SK-N-SH (cell line): ENCODE measurements at regions not wholly inside any gene's neighbourhood (a gene's known extent, or its start where the extent isn't known, plus 50 kb on each side); places are given as distances from the start of the nearest gene placed in this dataset.

Experiments used
- CTCF ChIA-PET: fragments of 300-600, 350-600 bp; formaldehyde crosslinking; extraction: SDS; loops from one replicate; lab custom pipeline; 2021; lab: Yijun Ruan, JAX
- POLR2A ChIA-PET: fragments of 350-600 bp; sonication (Branson Sonifier 250); formaldehyde crosslinking; extraction: SDS; loops from one replicate; lab custom pipeline; 2020; ENCODE audit warnings: antibody characterized with exemption, inconsistent platforms; lab: Yijun Ruan, JAX
- DNase-seq: peaks from one replicate; pipeline ENCODE4 v3.0.0; 2012
- H2AFZ ChIP-seq: fragments of 200-600 bp; sonication (generic); 2 replicates; pipeline ENCODE4 v1.8.1; 2016; ENCODE audit warnings: antibody characterized with exemption, mild to moderate bottlenecking, low read depth
- H3F3A ChIP-seq: fragments of 200-600 bp; sonication (generic); replicated peaks from 2 replicates; pipeline ENCODE3; 2016; ENCODE audit warnings: antibody characterized with exemption, mild to moderate bottlenecking; ENCODE audit not compliant: insufficient read depth
- H3K27ac ChIP-seq, 2 experiments: fragments of 200-500 bp in 1 of 2; fragments of 200-600 bp in 1 of 2; sonication (Bioruptor generic) in 1 of 2; sonication (generic), shearing (Covaris generic) in 1 of 2; 2 replicates each; pipeline versions ENCODE4 v1.5.1 to v1.6.1; 2014 to 2016; ENCODE audit warnings: low read depth in 2 of 2, inconsistent platforms in 1 of 2, low read length in 1 of 2, mild to moderate bottlenecking in 1 of 2, mixed read lengths in 1 of 2
- H3K27me3 ChIP-seq: fragments of 200-600 bp; sonication (generic), shearing (Covaris generic); 2 replicates; pipeline ENCODE4 v1.6.1; 2016; ENCODE audit warnings: mixed run types; ENCODE audit not compliant: insufficient read depth
- H3K36me3 ChIP-seq, 2 experiments: fragments of 200-500 bp in 1 of 2; fragments of 200-600 bp in 1 of 2; sonication (Bioruptor generic) in 1 of 2; sonication (generic) in 1 of 2; replicated peaks in 1 of 2; 2 replicates each; pipeline versions ENCODE3 to v1.5.1; 2014 to 2016; ENCODE audit warnings: low read length in 1 of 2, mild to moderate bottlenecking in 1 of 2; ENCODE audit not compliant: insufficient read depth in 2 of 2, control insufficient read depth in 1 of 2
- H3K4me1 ChIP-seq, 2 experiments: fragments of 200-500 bp in 1 of 2; fragments of 200-600 bp in 1 of 2; sonication (Bioruptor generic) in 1 of 2; sonication (generic), shearing (Covaris generic) in 1 of 2; 2 replicates each; pipeline versions ENCODE4 v1.5.1 to v1.6.1; 2014 to 2016; ENCODE audit warnings: low read depth in 1 of 2, low read length in 1 of 2, mixed run types in 1 of 2; ENCODE audit not compliant: insufficient read depth in 2 of 2, control insufficient read depth in 1 of 2
- H3K4me2 ChIP-seq: fragments of 200-600 bp; sonication (generic), shearing (Covaris generic); 2 replicates; pipeline ENCODE4 v1.6.1; 2017; ENCODE audit warnings: mixed run types
- H3K4me3 ChIP-seq, 2 experiments: fragments of 200-500 bp in 1 of 2; fragments of 200-600 bp in 1 of 2; sonication (Bioruptor generic) in 1 of 2; sonication (generic), shearing (Covaris generic) in 1 of 2; 2 replicates each; pipeline versions ENCODE4 v1.5.1 to v1.8.1; 2014 to 2016; ENCODE audit warnings: low read depth in 2 of 2, inconsistent platforms in 1 of 2, low read length in 1 of 2, mild to moderate bottlenecking in 1 of 2, mixed read lengths in 1 of 2, moderate library complexity in 1 of 2
- H3K79me2 ChIP-seq: fragments of 200-600 bp; sonication (generic); 2 replicates; pipeline ENCODE4 v1.8.1; 2017; ENCODE audit warnings: mild to moderate bottlenecking; ENCODE audit not compliant: insufficient read depth
- H3K9ac ChIP-seq: fragments of 200-600 bp; sonication (generic); 2 replicates; pipeline ENCODE4 v1.6.1; 2017; ENCODE audit warnings: mixed run types
- H3K9me2 ChIP-seq: fragments of 200-600 bp; sonication (generic); 2 replicates; pipeline ENCODE4 v1.6.1; 2017; ENCODE audit warnings: mixed run types
- H3K9me3 ChIP-seq: fragments of 200-600 bp; sonication (generic); 2 replicates; pipeline ENCODE4 v1.6.1; 2017; ENCODE audit warnings: mixed run types, mild to moderate bottlenecking, moderate library complexity
- H4K20me1 ChIP-seq: fragments of 200-600 bp; sonication (generic); 2 replicates; pipeline ENCODE4 v1.6.1; 2017; ENCODE audit warnings: mild to moderate bottlenecking, mixed run types; ENCODE audit not compliant: insufficient read depth
- CHD2 ChIP-seq: fragments of 150-350 bp; IDR thresholded peaks from 2 replicates; pipeline ENCODE4 v1.6.1; 2018; ENCODE audit warnings: low read length; ENCODE audit not compliant: partially characterized antibody
- CTCF ChIP-seq: fragments of 200-600 bp; sonication (generic); IDR thresholded peaks from 2 replicates; pipeline ENCODE4 v1.6.1; 2017; ENCODE audit warnings: antibody characterized with exemption, mild to moderate bottlenecking, moderate library complexity
- ELF1 ChIP-seq: IDR thresholded peaks from 2 replicates; pipeline ENCODE4 v1.4.0; 2012
- FOSL2 ChIP-seq: IDR thresholded peaks from 2 replicates; pipeline ENCODE4 v1.4.0; 2012; ENCODE audit warnings: low read depth, mild to moderate bottlenecking, moderate library complexity, borderline replicate concordance
- FOXJ3 ChIP-seq: sonication (generic); formaldehyde crosslinking; IDR thresholded peaks from 2 replicates; pipeline ENCODE4 v1.5.1; 2020; ENCODE audit warnings: mild to moderate bottlenecking, missing genetic modification reagents
- FOXM1 ChIP-seq: IDR thresholded peaks from 2 replicates; pipeline ENCODE4 v1.4.0; 2012; ENCODE audit warnings: low read depth, mild to moderate bottlenecking
- JUND ChIP-seq: IDR thresholded peaks from 2 replicates; pipeline ENCODE4 v1.4.0; 2012
- MAX ChIP-seq: IDR thresholded peaks from 2 replicates; pipeline ENCODE4 v1.4.0; 2012; ENCODE audit warnings: low read depth
- MEF2A ChIP-seq: IDR thresholded peaks from 2 replicates; pipeline ENCODE4 v1.4.0; 2012; ENCODE audit warnings: low read depth, borderline replicate concordance
- MXI1 ChIP-seq: IDR thresholded peaks from 2 replicates; pipeline ENCODE4 v1.6.1; 2012; ENCODE audit warnings: mild to moderate bottlenecking, low read depth, low read length, improper control_type of control experiment
- NRF1 ChIP-seq: IDR thresholded peaks from 2 replicates; pipeline ENCODE4 v1.6.1; 2012; ENCODE audit warnings: low read depth, mild to moderate bottlenecking, low read length
- PBX3 ChIP-seq: IDR thresholded peaks from 2 replicates; pipeline ENCODE4; 2012
- POLR2AphosphoS5 ChIP-seq: IDR thresholded peaks from 2 replicates; pipeline ENCODE4 v1.6.1; 2012; ENCODE audit warnings: low read depth, low read length
- RCOR1 ChIP-seq: fragments of 150-350 bp; IDR thresholded peaks from 2 replicates; pipeline ENCODE4 v1.6.1; 2017; ENCODE audit warnings: antibody characterized with exemption, low read length
- SIN3A ChIP-seq: IDR thresholded peaks from 2 replicates; pipeline ENCODE4 v1.6.1; 2012; ENCODE audit warnings: low read depth, mild to moderate bottlenecking, low read length, moderate library complexity, borderline replicate concordance
- SMC3 ChIP-seq: IDR thresholded peaks from 2 replicates; pipeline ENCODE4 v1.6.1; 2012; ENCODE audit warnings: low read depth, low read length, improper control_type of control experiment
- TAF1 ChIP-seq: IDR thresholded peaks from 2 replicates; pipeline ENCODE4 v1.6.1; 2012; ENCODE audit warnings: low read depth, mild to moderate bottlenecking, low read length, moderate library complexity, borderline replicate concordance
- TCF12 ChIP-seq: IDR thresholded peaks from 2 replicates; pipeline ENCODE4 v1.4.0; 2012
- TEAD4 ChIP-seq: IDR thresholded peaks from 2 replicates; pipeline ENCODE4 v1.4.0; 2012; ENCODE audit warnings: mild to moderate bottlenecking, borderline replicate concordance; ENCODE audit not compliant: insufficient read depth
- USF1 ChIP-seq: IDR thresholded peaks from 2 replicates; pipeline ENCODE4 v1.4.0; 2012; ENCODE audit warnings: low read depth, borderline replicate concordance
- USF2 ChIP-seq: fragments of 150-350 bp; IDR thresholded peaks from 2 replicates; pipeline ENCODE4 v1.6.1; 2017; ENCODE audit warnings: antibody characterized with exemption, low read length, low read depth, borderline replicate concordance
- YY1 ChIP-seq: IDR thresholded peaks from 2 replicates; pipeline ENCODE4 v1.4.0; 2012; ENCODE audit warnings: low read depth, mild to moderate bottlenecking
- ZBTB33 ChIP-seq: IDR thresholded peaks from 2 replicates; pipeline ENCODE4 v1.4.0; 2012; ENCODE audit warnings: low read depth, borderline replicate concordance
- WGBS: methylation state at CpG from one replicate; pipeline ENCODE4 v1.1.6; 2017; ENCODE audit warnings: low lambda C conversion rate; 5-methylcytosine and 5-hydroxymethylcytosine counted together

GRCh38 chr11:80388536-80388935 is 947.7 kb upstream of the TENM4 start:
- no peaks in the 10 kb centered on the region for H3K79me2 ChIP-seq
- no peaks in the 10 kb centered on the region for H3K27me3 ChIP-seq
- no peak overlapping the region for H3K4me3 ChIP-seq
- no peaks in the 10 kb centered on the region for H3K36me3 ChIP-seq
- no peak for DNase-seq
- POLR2A ChIA-PET: interaction anchor here (0.5 kb wide), 1 partner anchor 424 kb away, joined by 4 read pairs; no protein-coding TSS in a partner anchor
- H3K4me2 ChIP-seq: no peak overlapping the region
- no peaks in the 10 kb centered on the region for H3K9me2 ChIP-seq
- H3K9me3 ChIP-seq: no peaks in the 10 kb centered on the region
- H3F3A ChIP-seq: no peaks in the 10 kb centered on the region
- TF ChIP-seq FOXJ3 (CRISPR knock-in tag) (no peak), MEF2A (no peak), SIN3A (no peak), USF1 (no peak), NRF1 (no peak), MAX (no peak), USF2 (no peak)
- TF ChIP-seq, all 33 proteins: peak for 0
- CTCF ChIA-PET: no interaction called here
- no peaks in the 10 kb centered on the region for H4K20me1 ChIP-seq
- 22% methylated on average over 4 of the region's 4 CpGs for WGBS
- no peak overlapping the region for H3K27ac ChIP-seq
- no peak overlapping the region for H2AFZ ChIP-seq
- no peak overlapping the region for H3K9ac ChIP-seq
- H3K4me1 ChIP-seq: no peaks in the 10 kb centered on the region; a peak in 1 of 4 replicates

GRCh38 chr11:80388130-80388529 is 947.3 kb upstream of the TENM4 start:
- Histone ChIP-seq H4K20me1 (no peaks in the 10 kb centered on the region), H3K9me3 (no peaks in the 10 kb centered on the region), H3K9me2 (no peaks in the 10 kb centered on the region), H3K9ac (no peak overlapping the region), H3K79me2 (no peaks in the 10 kb centered on the region), H2AFZ (no peak overlapping the region), H3K4me2 (no peak overlapping the region), H3K4me1 (no peaks in the 10 kb centered on the region; a peak in 1 of 4 replicates), H3F3A (no peaks in the 10 kb centered on the region), H3K27ac (no peak overlapping the region), H3K4me3 (no peak overlapping the region), H3K36me3 (no peaks in the 10 kb centered on the region), H3K27me3 (no peaks in the 10 kb centered on the region)
- ChIA-PET POLR2A (no interaction called here), CTCF (no interaction called here)
- 38% methylated on average over 1 of the region's 1 CpG for WGBS
- DNase-seq: no peak
- TF ChIP-seq PBX3: no peak
- TF ChIP-seq USF1: no peak
- no peak for TF ChIP-seq CTCF
- no peak for TF ChIP-seq TCF12
- TF ChIP-seq RCOR1: no peak
- no peak for TF ChIP-seq ELF1
- TF ChIP-seq CHD2: no peak
- no peak for TF ChIP-seq FOSL2
- no peak for TF ChIP-seq POLR2AphosphoS5
- no peak for TF ChIP-seq TEAD4
- TF ChIP-seq YY1: no peak
- no peak for TF ChIP-seq ZBTB33
- TF ChIP-seq JUND: no peak
- no peak for TF ChIP-seq SMC3
- no peak for TF ChIP-seq FOXM1
- no peak for TF ChIP-seq FOXJ3 (CRISPR knock-in tag)
- no peak for TF ChIP-seq MXI1
- no peak for TF ChIP-seq TAF1
